ENCODE measurements at regions not wholly inside any gene's neighbourhood (a gene's known extent, or its start where the extent isn't known, plus 50 kb on each side); places are given as distances from the start of the nearest gene placed in this dataset.

DNA sequence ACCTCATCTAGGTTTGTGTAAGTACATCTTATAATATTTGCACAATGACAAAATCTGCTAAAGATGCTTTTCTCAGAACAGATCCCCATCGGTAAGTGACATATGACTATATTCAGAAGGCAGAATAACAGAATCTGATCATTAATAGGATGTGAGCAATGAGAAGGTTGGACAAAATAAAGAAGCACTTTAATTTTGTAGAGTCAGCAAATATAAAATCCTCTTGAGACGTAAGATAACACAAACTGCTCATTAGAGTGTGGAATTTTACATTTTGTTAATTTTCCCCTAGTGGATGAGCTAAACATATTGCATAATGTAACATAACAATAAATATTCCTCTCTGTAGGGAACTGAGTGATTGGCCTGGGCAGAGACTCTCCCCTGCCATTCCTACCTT is 658.4 kb upstream of the ZP4 start:
- TF ChIP-seq POLR2A (IDR thresholded peaks at IDR 0.05) (no peak), EP300 (IDR thresholded peaks at IDR 0.05) (no peak)
- TF ChIP-seq, protein P1, sequence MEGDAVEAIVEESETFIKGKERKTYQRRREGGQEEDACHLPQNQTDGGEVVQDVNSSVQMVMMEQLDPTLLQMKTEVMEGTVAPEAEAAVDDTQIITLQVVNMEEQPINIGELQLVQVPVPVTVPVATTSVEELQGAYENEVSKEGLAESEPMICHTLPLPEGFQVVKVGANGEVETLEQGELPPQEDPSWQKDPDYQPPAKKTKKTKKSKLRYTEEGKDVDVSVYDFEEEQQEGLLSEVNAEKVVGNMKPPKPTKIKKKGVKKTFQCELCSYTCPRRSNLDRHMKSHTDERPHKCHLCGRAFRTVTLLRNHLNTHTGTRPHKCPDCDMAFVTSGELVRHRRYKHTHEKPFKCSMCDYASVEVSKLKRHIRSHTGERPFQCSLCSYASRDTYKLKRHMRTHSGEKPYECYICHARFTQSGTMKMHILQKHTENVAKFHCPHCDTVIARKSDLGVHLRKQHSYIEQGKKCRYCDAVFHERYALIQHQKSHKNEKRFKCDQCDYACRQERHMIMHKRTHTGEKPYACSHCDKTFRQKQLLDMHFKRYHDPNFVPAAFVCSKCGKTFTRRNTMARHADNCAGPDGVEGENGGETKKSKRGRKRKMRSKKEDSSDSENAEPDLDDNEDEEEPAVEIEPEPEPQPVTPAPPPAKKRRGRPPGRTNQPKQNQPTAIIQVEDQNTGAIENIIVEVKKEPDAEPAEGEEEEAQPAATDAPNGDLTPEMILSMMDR (IDR thresholded peaks at IDR 0.05) = no peak

Measured in sigmoid colon (tissue), 4 donors.